IMR-90 (cell line): ENCODE measurements at regions not wholly inside any gene's neighbourhood (a gene's known extent, or its start where the extent isn't known, plus 50 kb on each side); places are given as distances from the start of the nearest gene placed in this dataset.

ENCODE experiments used
- ATAC-seq: fragments of 200-7000 bp; cut with Tn5 transposase; 2 replicates; pipeline ENCODE4 v1.9.1; 2020; ENCODE audit warnings: low read depth, mild to moderate bottlenecking, moderate library complexity
- BruUV-seq: library from RNA; stranded (reverse); fragments of 400-500 nt; replicated peaks from 2 replicates; lab custom pipeline; 2021; lab: Mats Ljungman, UMichigan
- CTCF ChIA-PET: fragments of 300-600 bp; formaldehyde crosslinking; extraction: SDS; loops from one replicate; lab custom pipeline; 2021; ENCODE audit warnings: antibody characterized with exemption; lab: Yijun Ruan, JAX
- POLR2A ChIA-PET: fragments of 300-600 bp; sonication (Branson Sonifier 250); formaldehyde crosslinking; loops from one replicate; lab custom pipeline; 2022; ENCODE audit warnings: antibody characterized with exemption; ENCODE audit not compliant: unreplicated experiment; lab: Charles Lee
- DNase-seq: peaks from one replicate; pipeline ENCODE4 v3.0.0; 2013
- H2AFZ ChIP-seq: replicated peaks from 2 replicates; pipeline ENCODE3; 2013; ENCODE audit warnings: low read length, mild to moderate bottlenecking; ENCODE audit not compliant: poor library complexity
- H2AK5ac ChIP-seq: 2 replicates; pipeline ENCODE4 v1.6.1; 2013; ENCODE audit warnings: low read depth, low read length, inconsistent platforms
- H2AK9ac ChIP-seq: replicated peaks from 2 replicates; pipeline ENCODE3; 2013; ENCODE audit warnings: mild to moderate bottlenecking, low read depth, low read length, moderate library complexity; ENCODE audit not compliant: poor library complexity
- H2BK120ac ChIP-seq: 2 replicates; pipeline ENCODE4 v1.6.1; 2013; ENCODE audit warnings: low read depth, low read length, inconsistent platforms
- H2BK15ac ChIP-seq: 3 replicates; pipeline ENCODE4 v1.6.1; 2013; ENCODE audit warnings: low read depth, low read length, inconsistent platforms
- H2BK20ac ChIP-seq: 2 replicates; pipeline ENCODE4 v1.6.1; 2013; ENCODE audit warnings: low read depth, mild to moderate bottlenecking, inconsistent platforms, low read length, moderate library complexity
- H2BK5ac ChIP-seq: 2 replicates; pipeline ENCODE4 v1.6.1; 2013; ENCODE audit warnings: mild to moderate bottlenecking, low read depth, low read length, inconsistent platforms; ENCODE audit not compliant: poor library complexity, severe bottlenecking
- H3K14ac ChIP-seq: replicated peaks from 2 replicates; pipeline ENCODE4 v1.6.1; 2013; ENCODE audit warnings: low read depth, low read length, inconsistent platforms
- H3K18ac ChIP-seq: 2 replicates; pipeline ENCODE4 v1.6.1; 2013; ENCODE audit warnings: low read depth, low read length, control low read depth
- H3K23ac ChIP-seq: 2 replicates; pipeline ENCODE4 v1.6.1; 2013; ENCODE audit warnings: low read depth, low read length, inconsistent platforms
- H3K27ac ChIP-seq: 2 replicates; pipeline ENCODE4 v1.5.1; 2013; ENCODE audit warnings: mild to moderate bottlenecking, control low read depth, low read length; ENCODE audit not compliant: insufficient read depth
- H3K27me3 ChIP-seq: 2 replicates; pipeline ENCODE4 v1.6.1; 2013; ENCODE audit warnings: low read length; ENCODE audit not compliant: control insufficient read depth, insufficient read depth
- H3K36me3 ChIP-seq: 2 replicates; pipeline ENCODE4 v1.6.1; 2013; ENCODE audit warnings: low read length, mixed read lengths; ENCODE audit not compliant: control insufficient read depth, insufficient read depth
- H3K4ac ChIP-seq: 2 replicates; pipeline ENCODE4 v1.6.1; 2013; ENCODE audit warnings: low read depth, low read length, inconsistent platforms
- H3K4me1 ChIP-seq: 2 replicates; pipeline ENCODE4 v1.6.1; 2013; ENCODE audit warnings: low read length, mixed read lengths; ENCODE audit not compliant: control insufficient read depth, insufficient read depth
- H3K4me2 ChIP-seq: 2 replicates; pipeline ENCODE4 v1.6.1; 2013; ENCODE audit warnings: low read depth, mild to moderate bottlenecking, control low read depth, low read length, moderate library complexity
- H3K4me3 ChIP-seq: 2 replicates; pipeline ENCODE4 v1.5.1; 2013; ENCODE audit warnings: low read depth, mild to moderate bottlenecking, control low read depth, low read length, moderate library complexity; ENCODE audit not compliant: insufficient read depth
- H3K56ac ChIP-seq: 2 replicates; pipeline ENCODE4 v1.6.1; 2013; ENCODE audit warnings: low read length, inconsistent platforms; ENCODE audit not compliant: insufficient read depth; ENCODE audit errors: extremely low read depth
- H3K79me1 ChIP-seq, 2 experiments: 2 replicates each; pipeline ENCODE4 v1.6.1; 2013; ENCODE audit warnings: low read length in 2 of 2, inconsistent platforms in 1 of 2, low read depth in 1 of 2
- H3K9ac ChIP-seq: 2 replicates; pipeline ENCODE4 v1.6.1; 2013; ENCODE audit warnings: low read depth, low read length, control low read depth
- H3K9me1 ChIP-seq: 2 replicates; pipeline ENCODE4 v1.6.1; 2013; ENCODE audit warnings: low read length, inconsistent platforms; ENCODE audit not compliant: insufficient read depth
- H3K9me3 ChIP-seq: 2 replicates; pipeline ENCODE4 v1.6.1; 2013; ENCODE audit warnings: low read length; ENCODE audit not compliant: control insufficient read depth, insufficient read depth
- H4K20me1 ChIP-seq: 2 replicates; pipeline ENCODE4 v1.6.1; 2013; ENCODE audit warnings: low read length, inconsistent platforms; ENCODE audit not compliant: insufficient read depth
- H4K5ac ChIP-seq: 2 replicates; pipeline ENCODE4 v1.6.1; 2013; ENCODE audit warnings: mild to moderate bottlenecking, low read depth, low read length, control low read depth
- H4K8ac ChIP-seq, 2 experiments: 2 replicates each; pipeline ENCODE4 v1.6.1; 2013; ENCODE audit warnings: low read depth in 2 of 2, low read length in 2 of 2, control low read depth in 1 of 2, inconsistent platforms in 1 of 2
- H4K91ac ChIP-seq: 2 replicates; pipeline ENCODE4 v1.6.1; 2013; ENCODE audit warnings: low read depth, low read length, inconsistent platforms; ENCODE audit not compliant: insufficient read depth
- BHLHE40 ChIP-seq: fragments of 150-350 bp; IDR thresholded peaks from 2 replicates; pipeline ENCODE4 v1.6.1; 2016; ENCODE audit warnings: mild to moderate bottlenecking, low read depth, low read length
- CEBPB ChIP-seq: IDR thresholded peaks from 2 replicates; pipeline ENCODE4 v1.6.1; 2012; ENCODE audit warnings: low read depth, low read length, improper control_type of control experiment
- CHD1 ChIP-seq: IDR thresholded peaks from 2 replicates; pipeline ENCODE4 v1.6.1; 2012; ENCODE audit warnings: low read depth, low read length, improper control_type of control experiment
- FOS ChIP-seq: fragments of 150-350 bp; IDR thresholded peaks from 2 replicates; pipeline ENCODE4 v1.6.1; 2016; ENCODE audit warnings: low read depth, low read length
- MAFK ChIP-seq: IDR thresholded peaks from 2 replicates; pipeline ENCODE4 v1.6.1; 2012; ENCODE audit warnings: low read depth, low read length, improper control_type of control experiment
- POLR2A ChIP-seq: IDR thresholded peaks from 2 replicates; pipeline ENCODE4 v1.6.1; 2012; ENCODE audit warnings: mild to moderate bottlenecking, low read depth, low read length
- RCOR1 ChIP-seq: IDR thresholded peaks from 2 replicates; pipeline ENCODE4 v1.6.1; 2012; ENCODE audit warnings: mild to moderate bottlenecking, low read length, improper control_type of control experiment; ENCODE audit not compliant: insufficient replicate concordance
- RFX5 ChIP-seq: IDR thresholded peaks from 2 replicates; pipeline ENCODE4 v1.8.0; 2012; ENCODE audit warnings: low read depth, mild to moderate bottlenecking, low read length, moderate library complexity
- SMC3 ChIP-seq: fragments of 150-350 bp; IDR thresholded peaks from 2 replicates; pipeline ENCODE4 v1.6.1; 2016; ENCODE audit warnings: low read depth, mild to moderate bottlenecking, antibody characterized with exemption, low read length, moderate library complexity
- WGBS, 2 experiments: methylation state at CpG; one replicate each; pipeline versions ENCODE4 v1.1.5 to v1.1.7; 2013; ENCODE audit warnings: missing lambda C conversion rate in 2 of 2; ENCODE audit not compliant: insufficient read length in 1 of 2; ENCODE audit errors: extremely low coverage in 2 of 2; 5-methylcytosine and 5-hydroxymethylcytosine counted together
- dilution Hi-C: fragments of 300-500 bp; cut with HindIII; formaldehyde crosslinking; loops from one replicate; pipeline ENCODE4 v1.14.3; 2018; ENCODE audit warnings: low sequenced_read_pairs; ENCODE audit not compliant: unreplicated experiment
- in situ Hi-C: fragments of 300-500 bp; cut with MboI; formaldehyde crosslinking; loops from 3 replicates; pipeline ENCODE4 v1.14.3; 2019; ENCODE audit warnings: low sequenced_read_pairs, inconsistent platforms, mixed read lengths
- intact Hi-C: fragments of 100-400 bp; cut with micrococcal nuclease; formaldehyde crosslinking; loops from 2 replicates; pipeline ENCODE4 v1.10.0; 2022
- TF ChIP-seq, protein P1 (sequence below): fragments of 150-350 bp; IDR thresholded peaks from 2 replicates; pipeline ENCODE4 v1.6.1; 2017; ENCODE audit warnings: mild to moderate bottlenecking, antibody characterized with exemption, low read length, low read depth
- TF ChIP-seq, protein P2 (sequence below): conservative IDR thresholded peaks from 2 replicates; pipeline ENCODE4 v1.5.1; 2012; ENCODE audit warnings: mild to moderate bottlenecking, low read depth, low read length, improper control_type of control experiment

DNA sequence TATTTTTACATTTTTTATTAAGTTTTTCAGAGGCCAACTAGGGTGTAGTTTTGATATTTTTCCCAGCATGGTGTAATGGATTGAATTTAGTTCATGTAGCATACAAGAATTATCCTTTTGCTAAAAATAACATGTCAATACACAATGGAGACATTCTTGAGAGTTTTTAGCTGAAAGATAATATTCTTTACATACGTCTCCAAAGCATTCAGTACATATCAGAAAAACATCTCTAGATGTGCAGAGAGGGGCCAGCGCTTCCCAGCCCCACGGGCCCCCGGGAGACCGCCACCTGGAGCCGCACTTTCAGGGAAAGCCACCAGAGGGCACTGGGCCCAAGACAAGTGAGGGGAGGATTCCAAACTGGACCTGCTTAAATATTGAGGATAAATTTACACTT, 499.4 kb downstream of the GALR1 start:
- CTCF ChIA-PET: no interaction called here
- no peaks in the 10 kb centered on the region for H3K27me3 ChIP-seq
- no peak overlapping the region for H2BK20ac ChIP-seq
- no CpG with 5 or more reads among the region's 6 CpGs for WGBS, 2 experiments
- H3K9ac ChIP-seq: no peak overlapping the region
- intact Hi-C loops: no loop called here
- H3K4ac ChIP-seq: no peak overlapping the region
- no peak overlapping the region for H3K18ac ChIP-seq
- H3K4me3 ChIP-seq: no peak overlapping the region
- no peak overlapping the region for H2AK5ac ChIP-seq
- H3K56ac ChIP-seq: no peak overlapping the region
- no peak overlapping the region for H3K4me2 ChIP-seq
- no peak overlapping the region for H2BK15ac ChIP-seq
- no peak overlapping the region for H4K91ac ChIP-seq
- no peak overlapping the region for H3K23ac ChIP-seq
- no peak for TF ChIP-seq BHLHE40
- TF ChIP-seq MAFK: no peak
- no peak for TF ChIP-seq CHD1
- TF ChIP-seq FOS: no peak
- TF ChIP-seq, protein P1, sequence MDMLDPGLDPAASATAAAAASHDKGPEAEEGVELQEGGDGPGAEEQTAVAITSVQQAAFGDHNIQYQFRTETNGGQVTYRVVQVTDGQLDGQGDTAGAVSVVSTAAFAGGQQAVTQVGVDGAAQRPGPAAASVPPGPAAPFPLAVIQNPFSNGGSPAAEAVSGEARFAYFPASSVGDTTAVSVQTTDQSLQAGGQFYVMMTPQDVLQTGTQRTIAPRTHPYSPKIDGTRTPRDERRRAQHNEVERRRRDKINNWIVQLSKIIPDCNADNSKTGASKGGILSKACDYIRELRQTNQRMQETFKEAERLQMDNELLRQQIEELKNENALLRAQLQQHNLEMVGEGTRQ: no peak
- no peak for TF ChIP-seq SMC3
- TF ChIP-seq RFX5: no peak
- no peak for TF ChIP-seq POLR2A
- TF ChIP-seq RCOR1: no peak
- TF ChIP-seq, protein P2, sequence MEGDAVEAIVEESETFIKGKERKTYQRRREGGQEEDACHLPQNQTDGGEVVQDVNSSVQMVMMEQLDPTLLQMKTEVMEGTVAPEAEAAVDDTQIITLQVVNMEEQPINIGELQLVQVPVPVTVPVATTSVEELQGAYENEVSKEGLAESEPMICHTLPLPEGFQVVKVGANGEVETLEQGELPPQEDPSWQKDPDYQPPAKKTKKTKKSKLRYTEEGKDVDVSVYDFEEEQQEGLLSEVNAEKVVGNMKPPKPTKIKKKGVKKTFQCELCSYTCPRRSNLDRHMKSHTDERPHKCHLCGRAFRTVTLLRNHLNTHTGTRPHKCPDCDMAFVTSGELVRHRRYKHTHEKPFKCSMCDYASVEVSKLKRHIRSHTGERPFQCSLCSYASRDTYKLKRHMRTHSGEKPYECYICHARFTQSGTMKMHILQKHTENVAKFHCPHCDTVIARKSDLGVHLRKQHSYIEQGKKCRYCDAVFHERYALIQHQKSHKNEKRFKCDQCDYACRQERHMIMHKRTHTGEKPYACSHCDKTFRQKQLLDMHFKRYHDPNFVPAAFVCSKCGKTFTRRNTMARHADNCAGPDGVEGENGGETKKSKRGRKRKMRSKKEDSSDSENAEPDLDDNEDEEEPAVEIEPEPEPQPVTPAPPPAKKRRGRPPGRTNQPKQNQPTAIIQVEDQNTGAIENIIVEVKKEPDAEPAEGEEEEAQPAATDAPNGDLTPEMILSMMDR: no peak
- no peak for TF ChIP-seq CEBPB
- no peak overlapping the region for H2BK5ac ChIP-seq
- in situ Hi-C loops: no loop called here
- no peak overlapping the region for H4K8ac ChIP-seq
- H3K14ac ChIP-seq: no peak overlapping the region
- H2AFZ ChIP-seq: no peak overlapping the region
- H3K9me3 ChIP-seq: peaks cover 46% of the 10 kb centered on the region
- DNase-seq: no peak
- ATAC-seq: no peak
- no TSS peak for BruUV-seq
- no peaks in the 10 kb centered on the region for H4K20me1 ChIP-seq
- H4K5ac ChIP-seq: no peak overlapping the region
- H3K4me1 ChIP-seq: no peaks in the 10 kb centered on the region
- no peak overlapping the region for H3K27ac ChIP-seq
- dilution Hi-C loops: no loop called here
- H3K9me1 ChIP-seq: no peaks in the 10 kb centered on the region
- no peaks in the 10 kb centered on the region for H3K79me1 ChIP-seq
- POLR2A ChIA-PET: no interaction called here
- H3K36me3 ChIP-seq: no peaks in the 10 kb centered on the region
- no peak overlapping the region for H2AK9ac ChIP-seq
- no peak overlapping the region for H2BK120ac ChIP-seq
